ENCODE measurements at regions not wholly inside any gene's neighbourhood (a gene's known extent, or its start where the extent isn't known, plus 50 kb on each side); places are given as distances from the start of the nearest gene placed in this dataset.

DNA sequence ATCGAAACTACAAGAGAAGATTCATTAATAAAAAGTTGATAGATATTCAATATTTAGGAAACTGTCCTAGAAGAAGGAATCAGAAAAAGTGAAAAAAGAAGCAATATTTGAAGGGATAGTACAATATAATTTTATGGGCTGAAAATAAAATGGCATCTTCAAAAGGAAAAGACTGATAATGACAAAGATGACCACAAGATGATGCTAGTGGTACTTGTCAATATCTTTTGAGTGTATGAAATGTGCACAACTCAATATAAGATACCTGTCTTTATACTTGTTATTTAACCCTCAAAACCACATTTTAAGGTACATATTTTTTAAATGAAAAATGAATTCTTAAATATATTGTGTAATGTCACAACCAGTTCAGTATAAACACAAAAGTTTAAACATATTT, 1059.6 kb upstream of the RAG2 start:
- DNase-seq: no peak

DNA sequence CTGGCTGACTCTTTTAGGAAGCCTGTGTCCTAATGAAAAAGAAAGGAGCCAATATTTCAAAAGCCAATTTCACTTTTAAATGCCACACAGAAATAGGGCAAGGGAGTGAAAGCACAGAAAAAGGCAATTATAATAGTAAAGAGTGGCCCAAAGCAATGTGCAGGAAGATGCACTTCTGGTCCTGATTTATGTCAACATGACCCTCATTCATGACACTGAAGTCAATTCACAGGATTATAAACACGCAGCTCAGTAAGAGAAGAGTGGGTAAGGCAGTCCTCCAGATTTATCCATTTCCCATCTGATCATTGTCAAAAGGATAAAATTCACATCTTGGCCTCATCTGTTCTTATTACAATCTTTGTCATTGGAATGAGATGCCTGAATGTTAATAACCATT, 1049.7 kb upstream of the RAG2 start:
- DNase-seq: no peak

DNA sequence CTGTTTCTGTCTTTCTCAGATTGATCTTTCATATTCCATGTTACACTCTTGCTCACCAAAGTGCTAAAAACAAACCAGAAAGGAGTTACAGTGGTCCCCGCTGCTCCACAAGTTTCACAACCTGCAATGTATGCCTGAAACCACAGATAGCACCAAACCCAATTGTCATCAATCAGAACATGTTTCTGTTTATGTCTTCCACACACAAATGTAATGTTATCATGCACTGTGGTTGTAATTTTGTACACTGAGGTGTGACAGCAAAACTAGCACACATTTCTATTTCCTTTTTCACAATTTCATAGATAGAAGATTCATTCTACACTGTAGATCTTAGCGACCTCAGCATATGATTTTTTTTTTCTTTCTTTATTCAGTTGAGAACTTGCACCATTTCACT, 1045.9 kb upstream of the RAG2 start:
- no peak for DNase-seq

DNA sequence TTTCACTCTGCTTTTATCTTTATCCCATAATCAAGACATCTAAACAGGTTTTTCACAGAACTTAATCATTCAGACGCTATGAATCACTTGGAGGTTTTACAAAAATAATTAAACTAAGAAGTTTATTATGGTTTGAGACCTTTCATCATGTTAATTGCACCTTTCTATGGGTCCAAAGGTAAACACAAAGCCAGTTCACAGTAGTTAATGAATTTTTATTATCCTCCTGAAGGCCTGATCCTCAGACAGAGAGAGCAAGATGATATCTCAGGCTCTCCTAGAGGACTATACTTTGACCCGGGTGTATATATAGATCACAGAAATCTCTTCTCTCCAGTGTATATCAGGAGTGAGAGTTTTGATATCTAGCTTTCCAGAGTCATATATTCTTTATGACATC, 1044.3 kb upstream of the RAG2 start:
- DNase-seq: no peak

DNA sequence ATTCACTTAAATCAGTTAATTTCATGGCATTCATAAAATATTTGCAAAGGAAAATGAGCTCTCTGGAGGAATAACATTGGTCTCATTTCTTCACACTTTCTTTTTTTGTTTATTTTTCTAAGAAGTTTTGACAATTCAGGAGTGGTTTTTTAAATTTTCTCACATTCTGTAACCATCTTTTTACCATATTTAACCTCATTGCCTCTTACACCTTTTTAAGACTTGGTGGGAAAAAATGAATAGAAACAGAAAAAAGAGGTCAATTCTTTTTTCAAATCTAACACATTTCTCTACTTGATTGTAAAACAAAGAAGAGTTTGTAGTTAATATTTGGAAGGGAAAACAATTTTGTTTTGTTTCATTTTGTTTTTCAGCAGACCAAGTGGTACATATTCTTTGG, 1034.7 kb upstream of the RAG2 start:
- DNase-seq: no peak

DNA sequence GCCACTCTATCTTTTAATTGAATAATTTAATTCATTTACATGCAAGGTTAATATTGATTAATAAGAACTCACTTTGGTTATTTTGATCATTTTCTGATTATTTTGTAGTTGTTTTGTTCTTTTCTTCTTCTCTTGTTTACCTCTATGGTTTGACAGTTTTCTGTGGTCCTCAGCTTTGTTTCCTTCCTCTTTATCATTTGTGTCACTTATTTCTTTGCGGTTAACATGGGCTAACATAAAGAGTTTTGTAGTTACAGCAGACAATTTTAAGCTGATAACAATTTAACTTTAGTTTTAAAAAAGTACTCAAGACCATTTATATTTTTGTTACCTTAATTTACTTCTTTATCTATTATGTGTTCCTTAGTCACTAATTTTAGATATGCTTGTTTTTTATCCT, 1032.8 kb upstream of the RAG2 start:
- DNase-seq: no peak

DNA sequence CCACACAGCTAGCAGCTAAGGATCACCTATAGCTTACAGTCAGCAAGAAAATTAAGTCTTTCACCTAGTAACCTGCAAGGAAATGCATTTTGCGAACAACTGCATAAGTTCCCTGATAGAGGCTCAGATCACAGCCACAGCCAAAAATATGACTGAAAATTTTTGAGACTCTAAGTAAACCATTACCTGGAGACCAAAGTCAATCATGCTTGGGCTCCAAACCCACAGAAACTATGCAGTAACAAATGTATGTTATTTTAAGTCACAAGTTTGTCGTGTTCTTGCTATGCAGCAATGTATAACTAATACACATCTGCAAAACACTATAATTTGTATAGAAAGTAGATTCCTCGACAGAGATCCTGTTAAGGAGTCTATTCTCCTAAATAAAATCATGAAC, 1025.7 kb upstream of the RAG2 start:
- DNase-seq: no peak

DNA sequence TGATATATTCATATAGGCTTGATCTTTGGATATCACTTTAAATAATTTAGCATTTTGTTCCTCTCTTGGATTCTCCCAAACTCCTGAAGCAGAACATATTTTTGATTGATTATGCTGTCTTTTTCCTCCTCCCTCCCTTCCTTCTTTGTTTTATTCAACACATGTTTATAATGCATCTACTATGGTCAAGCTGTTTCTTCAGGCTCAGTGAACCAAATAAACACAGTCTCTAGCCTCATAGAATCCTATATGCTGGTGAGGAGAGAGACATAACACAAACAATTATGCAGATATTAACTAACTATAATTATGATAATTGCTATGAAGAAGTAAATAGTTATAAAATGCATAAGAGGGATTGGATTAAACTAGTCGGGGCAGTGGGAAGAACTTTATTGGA, 1023.6 kb upstream of the RAG2 start:
- no peak for DNase-seq

DNA sequence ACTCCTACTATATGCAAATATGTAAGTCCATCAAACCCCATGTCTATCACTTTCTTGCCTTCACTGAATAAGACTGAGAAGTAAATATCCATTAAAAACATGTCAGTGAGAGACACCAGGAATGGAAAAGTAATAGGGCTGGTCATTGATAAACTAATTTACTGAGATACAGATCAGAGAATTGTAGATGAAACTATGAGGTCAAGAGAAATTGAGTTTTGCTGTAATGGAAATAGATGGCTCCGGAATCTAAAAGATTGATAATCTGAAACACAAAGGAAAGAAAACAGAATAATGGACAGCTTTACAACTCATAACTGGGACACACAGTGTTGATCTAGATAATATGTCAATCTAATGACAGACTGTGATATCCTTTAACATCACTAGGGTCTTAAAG, 1018.3 kb upstream of the RAG2 start:
- DNase-seq: no peak

DNA sequence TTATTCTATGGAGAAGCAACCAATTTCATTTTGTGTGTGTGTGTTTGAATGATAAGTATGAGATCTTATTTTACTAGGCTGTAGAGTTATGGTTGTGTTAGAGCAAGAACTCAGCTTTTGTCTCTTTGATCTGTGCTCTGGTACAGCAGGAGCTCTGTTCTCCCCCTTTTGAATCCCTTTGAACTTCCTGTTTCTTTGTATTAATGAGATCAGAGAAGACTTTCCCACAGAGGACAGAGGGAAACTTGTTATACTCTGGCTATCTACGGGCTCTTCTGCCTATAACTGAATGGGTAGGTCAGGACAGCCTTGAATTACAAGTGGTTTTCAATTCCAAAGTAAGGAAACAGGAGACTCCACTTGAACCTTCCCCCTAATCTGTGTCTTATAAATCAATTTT, 1015.0 kb upstream of the RAG2 start:
- no peak for DNase-seq

DNA sequence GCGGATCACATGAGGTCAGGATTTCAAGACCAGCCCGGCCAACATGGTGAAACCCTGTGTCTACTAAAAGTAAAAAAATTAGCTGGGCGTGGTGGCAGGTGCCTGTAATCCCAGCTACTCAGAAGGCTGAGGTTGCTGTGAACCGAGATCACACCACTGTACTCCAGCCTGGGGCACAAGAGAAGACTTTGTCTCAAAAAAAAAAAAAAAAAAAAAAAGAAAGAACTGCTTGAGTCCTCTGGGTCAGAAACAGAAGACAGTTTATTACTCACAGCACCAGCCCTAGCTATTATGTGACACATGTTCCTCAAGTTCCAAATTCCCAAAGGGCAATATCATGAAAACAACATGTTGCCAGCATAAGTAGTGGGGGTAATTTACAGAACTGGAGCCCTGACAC, 1014.1 kb upstream of the RAG2 start:
- no peak for DNase-seq

DNA sequence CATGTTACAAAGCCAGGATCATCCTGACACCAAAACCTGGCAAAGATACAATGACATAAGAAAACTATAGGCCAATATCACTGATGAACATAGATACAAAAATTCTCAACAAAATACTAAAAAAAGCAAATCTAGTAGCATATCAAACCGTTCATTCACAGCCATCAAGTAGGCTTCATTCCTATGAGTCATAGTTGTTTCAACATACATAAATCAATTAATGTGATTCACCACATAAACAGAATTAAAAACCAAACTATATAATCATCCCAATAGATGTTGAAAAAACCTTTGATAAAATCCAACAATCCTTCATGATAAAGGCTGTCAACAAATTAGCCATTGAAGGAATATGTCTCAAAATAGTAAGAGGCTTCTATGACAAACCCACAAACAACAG, 1007.2 kb upstream of the RAG2 start:
- DNase-seq: no peak

DNA sequence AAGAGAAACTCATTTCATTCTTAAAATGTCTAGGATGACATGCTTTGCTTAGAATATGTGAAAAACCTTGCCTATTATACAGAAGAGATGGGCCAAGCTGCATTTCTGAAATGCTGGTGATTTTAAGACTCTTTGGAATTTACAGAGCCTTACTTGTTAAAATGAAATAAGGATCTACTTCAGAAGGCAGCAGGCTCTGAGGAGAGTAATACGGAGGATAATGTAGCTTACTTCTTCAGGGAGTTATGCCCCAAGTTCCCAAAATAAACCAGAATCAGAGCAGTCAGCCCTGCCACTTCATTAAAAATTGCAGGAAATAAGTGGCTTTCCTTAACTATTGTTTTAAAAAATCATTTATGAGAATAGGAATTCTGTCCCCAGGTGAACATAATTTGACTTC, 1000.3 kb upstream of the RAG2 start:
- DNase-seq: no peak

DNA sequence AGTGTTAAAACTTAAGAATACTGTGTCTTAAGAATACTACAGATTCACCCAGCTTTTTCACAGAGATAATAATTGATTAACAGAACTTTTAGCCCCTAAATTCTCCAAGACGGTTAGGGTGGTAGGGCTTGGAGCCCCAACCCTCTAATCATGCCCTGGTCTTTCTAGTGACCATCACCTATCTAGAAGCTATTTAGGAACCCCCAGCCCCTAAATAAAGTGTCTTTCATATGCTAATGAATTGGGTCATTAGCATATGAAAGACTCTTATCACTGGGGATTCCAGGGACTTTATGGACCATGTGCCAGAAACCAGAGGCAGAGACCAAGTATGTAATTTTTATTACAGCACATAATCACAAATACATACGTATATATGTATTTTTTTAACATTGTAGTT, 999.7 kb upstream of the RAG2 start:
- no peak for DNase-seq

DNA sequence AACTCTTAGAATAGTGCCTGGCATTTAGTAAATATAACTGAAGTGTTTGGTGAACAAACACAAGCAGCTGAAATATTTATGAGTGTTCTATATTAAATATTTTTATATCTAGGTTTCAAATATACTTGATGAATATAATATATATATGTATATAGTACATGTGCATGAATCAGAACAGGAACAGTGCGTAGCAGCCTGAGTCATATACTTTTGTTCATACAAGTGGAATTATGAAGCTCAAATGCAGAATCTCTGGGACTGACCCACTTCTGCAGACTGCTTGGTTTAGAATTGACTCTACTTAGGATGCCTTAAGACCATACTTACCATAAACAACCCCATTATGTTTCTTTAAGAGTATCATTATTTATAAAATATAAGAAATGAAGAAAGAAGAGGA, 997.8 kb upstream of the RAG2 start:
- DNase-seq: no peak

DNA sequence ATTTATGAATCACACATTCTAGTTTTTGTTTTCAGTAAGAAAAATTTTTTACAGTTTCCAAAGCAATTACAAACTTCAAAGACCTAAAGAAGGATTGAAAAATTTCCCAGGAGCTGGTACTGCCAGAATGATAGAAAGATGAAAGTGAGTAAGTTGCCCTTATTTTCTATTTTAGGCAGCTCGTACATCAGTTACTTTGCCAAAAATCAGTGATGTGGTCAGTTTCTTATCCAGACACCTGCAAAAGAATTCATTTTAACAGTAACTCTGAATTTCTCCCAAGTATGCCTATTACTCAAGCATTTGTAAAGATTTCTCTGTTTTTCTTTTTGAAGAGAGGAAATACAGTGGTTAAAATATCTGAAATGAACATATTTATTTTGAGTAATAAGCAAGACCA, 976.3 kb upstream of the RAG2 start:
- no peak for DNase-seq

DNA sequence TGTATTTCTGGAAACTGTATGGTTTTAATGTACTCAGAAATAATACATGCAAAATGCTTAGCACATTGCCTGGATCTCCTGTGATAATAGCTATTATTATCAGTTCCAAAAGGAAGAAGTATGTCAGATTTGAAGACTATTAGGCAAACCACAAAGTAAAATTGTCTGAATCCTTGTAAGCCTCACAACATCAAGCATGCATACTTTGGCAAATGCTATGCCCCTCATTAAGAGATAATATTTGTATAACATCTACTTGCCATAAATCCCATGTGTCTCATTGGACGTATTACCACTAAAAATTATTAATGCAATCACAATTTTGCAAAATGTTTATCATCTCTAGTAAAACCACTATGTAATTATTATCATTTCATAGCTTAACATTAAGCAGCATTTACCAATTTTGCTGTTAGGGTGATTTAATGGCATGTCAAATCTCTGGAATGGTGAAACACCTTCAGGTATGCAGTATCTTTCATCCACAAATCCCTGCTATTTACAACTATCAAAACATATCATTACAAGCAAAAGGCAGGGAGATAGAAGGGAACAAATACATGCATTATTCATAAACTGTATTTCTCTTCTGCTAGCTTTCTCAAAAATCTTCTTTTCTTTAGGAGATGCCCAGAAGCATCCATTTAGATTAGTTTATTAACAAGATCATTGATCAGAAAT, 974.6 kb upstream of the RAG2 start:
- no peak for DNase-seq

DNA sequence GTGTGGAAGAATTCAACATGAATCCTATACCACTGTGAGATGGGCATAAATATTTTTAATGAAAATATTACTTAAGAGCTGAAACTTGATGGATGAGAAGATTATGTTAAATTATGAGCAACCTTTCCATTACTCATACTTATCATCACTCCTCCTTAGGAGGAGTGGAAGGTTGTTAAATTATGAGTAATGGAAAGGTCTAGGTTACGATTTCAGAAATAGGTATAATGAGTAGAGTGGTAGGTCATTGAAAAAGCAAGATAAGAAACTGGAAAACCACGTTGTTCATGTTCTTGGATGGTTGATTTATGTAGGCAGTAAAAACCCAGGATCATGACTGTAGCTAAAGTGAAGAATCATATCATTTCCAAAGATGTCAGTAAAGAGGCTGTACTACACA, 973.2 kb upstream of the RAG2 start:
- DNase-seq: no peak

DNA sequence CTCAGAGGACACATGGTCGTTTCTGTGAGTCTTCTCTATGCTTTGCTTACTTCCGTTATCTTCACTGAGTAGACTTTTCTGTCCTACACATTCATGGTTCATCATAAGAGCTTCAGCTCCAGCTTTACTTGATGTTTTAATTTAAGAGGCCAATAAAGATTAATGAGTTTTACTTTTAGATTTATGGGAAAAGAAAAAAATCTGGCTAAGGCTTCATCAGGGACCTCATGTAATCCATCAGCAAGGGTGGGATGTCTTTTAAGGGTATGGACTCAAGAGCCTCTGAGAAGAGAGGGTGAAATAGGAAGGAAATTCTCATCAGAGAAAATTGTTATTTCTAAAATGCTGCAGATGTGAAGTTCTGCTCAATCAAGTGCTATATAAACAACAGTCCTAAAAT, 963.0 kb upstream of the RAG2 start:
- no peak for DNase-seq

DNA sequence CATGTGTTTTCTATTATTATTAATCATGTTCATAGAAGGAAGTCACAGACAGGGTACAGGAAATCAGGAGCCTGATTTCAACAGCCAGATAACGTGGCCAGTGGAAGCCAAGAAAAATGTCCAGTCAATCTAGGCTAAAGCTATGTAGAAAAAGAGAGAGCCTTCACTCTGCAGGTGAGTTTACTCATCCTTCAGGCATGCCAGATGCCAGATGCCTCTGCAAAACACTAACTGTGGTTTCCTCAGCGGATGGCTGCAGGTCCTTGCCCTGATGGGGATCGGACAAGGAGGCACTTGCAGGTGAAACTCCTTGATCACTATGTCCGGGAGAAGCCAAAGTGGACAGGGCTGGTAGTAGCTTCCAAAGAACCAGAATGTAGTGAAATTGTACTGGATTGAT, 962.3 kb upstream of the RAG2 start:
- no peak for DNase-seq

DNA sequence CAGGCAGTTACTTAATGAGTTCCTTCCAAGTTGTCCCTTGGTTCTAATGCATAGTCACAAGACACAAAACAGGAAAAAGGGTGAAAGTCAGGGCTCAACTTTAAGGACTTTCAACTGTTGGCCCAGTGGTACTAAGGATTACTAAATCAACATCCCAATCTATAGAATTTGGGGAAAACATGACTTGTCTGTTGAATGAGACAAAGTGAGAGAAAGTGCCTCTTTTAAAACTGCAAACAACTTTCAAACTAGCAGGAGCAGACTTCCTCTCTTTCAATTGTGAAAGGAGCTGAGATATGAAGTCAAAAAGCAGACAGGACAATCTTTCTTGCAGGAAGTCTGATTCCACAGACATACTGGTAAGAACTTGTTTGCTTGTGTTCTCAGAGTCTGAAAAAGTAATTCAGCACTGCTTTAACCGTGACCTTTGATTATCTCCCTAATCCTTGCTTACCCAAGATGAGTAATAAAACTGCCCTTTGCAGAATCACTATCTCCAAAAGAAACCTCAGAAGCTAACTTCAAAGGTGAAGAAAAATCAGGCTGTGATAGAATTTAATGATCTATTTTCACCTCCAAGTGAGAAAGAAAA, 960.7 kb upstream of the RAG2 start:
- DNase-seq: no peak

DNA sequence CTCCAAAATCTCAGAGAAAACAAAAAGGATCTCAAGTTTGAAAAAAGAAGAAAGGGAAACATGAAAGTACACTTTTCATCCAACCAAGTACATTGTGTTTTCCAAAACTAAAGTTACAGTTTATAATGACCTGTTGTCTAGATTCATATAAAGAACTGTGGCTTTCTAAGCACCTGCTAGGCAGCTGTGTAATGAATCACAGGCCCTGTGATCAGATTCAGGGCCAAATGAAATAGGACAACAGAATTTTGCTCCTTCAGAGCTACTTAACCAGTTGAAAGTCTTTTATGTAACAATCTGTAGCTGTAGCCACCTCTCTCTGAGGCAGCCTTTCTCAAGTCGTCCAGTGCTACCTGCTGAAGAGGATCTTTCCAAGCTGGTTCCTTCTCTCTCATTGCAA, 960.0 kb upstream of the RAG2 start:
- no peak for DNase-seq

DNA sequence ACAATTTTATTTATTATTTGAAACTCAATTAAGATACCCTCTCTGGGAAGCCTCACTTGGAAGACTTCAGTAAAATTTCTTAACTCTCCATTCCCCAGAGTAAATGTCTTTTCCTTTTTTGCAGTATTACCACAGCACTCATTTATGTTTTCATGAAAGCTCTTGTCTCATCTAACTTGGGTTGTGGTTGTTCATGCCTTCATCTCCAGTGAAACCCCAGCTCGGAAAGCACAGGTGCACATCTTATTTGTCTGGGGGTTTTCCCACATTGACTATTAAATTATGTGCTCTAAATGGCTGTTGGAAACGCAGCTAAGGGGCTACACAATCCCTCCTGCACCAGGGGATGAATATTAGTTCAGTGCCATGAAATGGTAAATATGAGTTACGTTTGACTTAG, 954.2 kb upstream of the RAG2 start:
- no peak for DNase-seq

DNA sequence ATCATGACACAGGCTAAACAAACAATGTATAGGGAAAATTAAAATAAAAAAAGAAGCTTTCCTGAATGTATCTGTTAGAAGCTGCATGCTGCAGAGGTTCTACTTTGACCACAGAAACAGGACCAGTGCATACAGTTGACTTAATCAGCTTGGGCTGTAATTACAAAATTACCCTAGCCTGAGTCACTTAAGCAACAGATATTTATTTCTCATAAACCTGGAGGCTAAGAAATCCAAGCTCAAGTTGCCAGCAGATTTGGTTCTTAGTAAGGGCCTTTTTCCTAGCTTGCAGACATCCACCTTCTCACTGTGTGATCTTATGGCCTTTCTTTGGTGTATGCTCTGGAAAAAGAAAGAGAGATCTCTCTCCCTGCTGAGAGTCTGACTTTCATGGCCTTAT, 946.5 kb upstream of the RAG2 start:
- no peak for DNase-seq

Data from amygdala (tissue), 56 donors.